Esophagus muscularis mucosa (tissue), 4 donors: ENCODE measurements at regions not wholly inside any gene's neighbourhood (a gene's known extent, or its start where the extent isn't known, plus 50 kb on each side); places are given as distances from the start of the nearest gene placed in this dataset.

Experiments
- EP300 ChIP-seq: sonication (generic); formaldehyde crosslinking; IDR thresholded peaks from one replicate; pipeline ENCODE4 v1.6.1; 2017; ENCODE audit warnings: antibody characterized with exemption
- POLR2A ChIP-seq: fragments of 450-650 bp; IDR thresholded peaks from one replicate; pipeline ENCODE4 v1.6.1; 2017; ENCODE audit warnings: antibody characterized with exemption, moderate library complexity, mild to moderate bottlenecking, low read depth
- POLR2AphosphoS5 ChIP-seq, 2 donors: sonication (generic); formaldehyde crosslinking; IDR thresholded peaks; one replicate each; pipeline ENCODE4 v1.6.1; 2017; ENCODE audit warnings: antibody characterized with exemption in 2 of 2
- TF ChIP-seq, protein P1 (sequence below), 3 experiments: fragments of 200-600 bp in 2 of 3; fragments of 450-650 bp in 1 of 3; sonication (generic) in 2 of 3; IDR thresholded peaks; one replicate each; pipeline ENCODE4 v1.5.1; 2017 to 2019; ENCODE audit warnings: antibody characterized with exemption in 3 of 3, mild to moderate bottlenecking in 2 of 3, moderate library complexity in 1 of 3

DNA sequence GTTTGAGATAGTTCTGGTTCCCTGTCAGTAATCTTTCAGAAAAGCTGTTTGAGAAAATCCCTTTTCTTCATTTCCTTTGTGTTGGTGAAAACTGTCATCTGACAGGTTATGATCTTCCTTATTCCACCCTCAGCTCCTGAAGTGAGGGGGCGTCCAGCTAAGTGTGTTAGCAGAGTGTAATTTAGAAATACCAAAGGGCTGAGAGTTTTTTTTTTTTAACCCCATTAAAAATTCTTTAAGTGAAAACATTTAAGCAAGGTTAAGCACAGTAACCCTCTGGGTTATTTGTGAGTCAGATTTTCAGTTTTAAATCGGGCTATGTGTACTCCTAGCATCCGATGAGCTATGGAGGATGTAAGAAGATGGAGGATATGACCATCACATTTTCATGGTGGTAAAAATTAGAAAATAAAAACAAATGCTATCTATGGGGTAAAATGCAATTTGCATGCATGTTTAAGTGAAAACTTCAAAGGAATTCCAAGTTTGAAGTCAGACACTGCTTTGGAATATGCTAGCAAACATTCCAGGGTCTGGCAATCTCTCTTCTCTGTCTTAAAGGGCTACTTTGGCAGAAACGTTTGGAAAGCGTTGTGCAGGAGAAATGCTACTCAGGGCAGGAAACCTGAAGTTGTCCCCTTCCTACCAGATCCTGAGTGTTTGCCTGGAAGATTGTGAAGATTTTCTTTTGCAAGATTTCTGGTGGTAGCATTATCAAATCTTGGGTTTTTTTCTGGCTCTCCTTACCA, 197.0 kb upstream of the PRICKLE1 start:
- TF ChIP-seq POLR2A: no peak
- no peak for TF ChIP-seq POLR2AphosphoS5 (IDR thresholded peaks at IDR 0.05)
- TF ChIP-seq, protein P1, sequence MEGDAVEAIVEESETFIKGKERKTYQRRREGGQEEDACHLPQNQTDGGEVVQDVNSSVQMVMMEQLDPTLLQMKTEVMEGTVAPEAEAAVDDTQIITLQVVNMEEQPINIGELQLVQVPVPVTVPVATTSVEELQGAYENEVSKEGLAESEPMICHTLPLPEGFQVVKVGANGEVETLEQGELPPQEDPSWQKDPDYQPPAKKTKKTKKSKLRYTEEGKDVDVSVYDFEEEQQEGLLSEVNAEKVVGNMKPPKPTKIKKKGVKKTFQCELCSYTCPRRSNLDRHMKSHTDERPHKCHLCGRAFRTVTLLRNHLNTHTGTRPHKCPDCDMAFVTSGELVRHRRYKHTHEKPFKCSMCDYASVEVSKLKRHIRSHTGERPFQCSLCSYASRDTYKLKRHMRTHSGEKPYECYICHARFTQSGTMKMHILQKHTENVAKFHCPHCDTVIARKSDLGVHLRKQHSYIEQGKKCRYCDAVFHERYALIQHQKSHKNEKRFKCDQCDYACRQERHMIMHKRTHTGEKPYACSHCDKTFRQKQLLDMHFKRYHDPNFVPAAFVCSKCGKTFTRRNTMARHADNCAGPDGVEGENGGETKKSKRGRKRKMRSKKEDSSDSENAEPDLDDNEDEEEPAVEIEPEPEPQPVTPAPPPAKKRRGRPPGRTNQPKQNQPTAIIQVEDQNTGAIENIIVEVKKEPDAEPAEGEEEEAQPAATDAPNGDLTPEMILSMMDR (IDR thresholded peaks at IDR 0.05): no peak
- no peak for TF ChIP-seq EP300
